Transverse colon (tissue), 4 donors: ENCODE measurements at regions not wholly inside any gene's neighbourhood (a gene's known extent, or its start where the extent isn't known, plus 50 kb on each side); places are given as distances from the start of the nearest gene placed in this dataset.

ENCODE experiments used
- DNase-seq: peaks from one replicate; pipeline ENCODE4 v3.0.0-alpha.2; 2019
- H3K27ac ChIP-seq, 4 donors: fragments of 200-600 bp; sonication (generic); 2 replicates each; pipeline ENCODE4 v1.5.1; 2016 to 2018; ENCODE audit warnings: inconsistent platforms in 4 of 4
- H3K27me3 ChIP-seq: fragments of 200-600 bp; sonication (generic); 2 replicates; pipeline ENCODE4 v1.5.1; 2017; ENCODE audit warnings: inconsistent platforms
- H3K36me3 ChIP-seq, 4 donors: fragments of 200-600 bp; sonication (generic); 2 replicates each; pipeline ENCODE4 v1.5.1; 2017 to 2019; ENCODE audit warnings: inconsistent platforms in 4 of 4
- H3K4me1 ChIP-seq, 4 donors: fragments of 200-600 bp; sonication (generic); 2 replicates each; pipeline ENCODE4 v1.5.1; 2017 to 2020; ENCODE audit warnings: inconsistent platforms in 4 of 4
- H3K4me3 ChIP-seq, 4 donors: fragments of 200-600 bp; sonication (generic); 1 replicate in 1 of 4; 2 replicates in 3 of 4; pipeline versions ENCODE4 v1.5.1 to v1.6.1; 2017 to 2019; ENCODE audit warnings: inconsistent platforms in 4 of 4
- H3K9me3 ChIP-seq, 2 donors: fragments of 200-600 bp; sonication (generic); 2 replicates each; pipeline ENCODE4 v1.5.1; 2017 to 2019; ENCODE audit warnings: inconsistent platforms in 2 of 2
- EP300 ChIP-seq: sonication (generic); formaldehyde crosslinking; IDR thresholded peaks from one replicate; pipeline ENCODE4 v1.6.1; 2017; ENCODE audit warnings: antibody characterized with exemption, low read depth
- POLR2A ChIP-seq: fragments of 450-650 bp; IDR thresholded peaks from one replicate; pipeline ENCODE4 v1.6.1; 2016; ENCODE audit warnings: antibody characterized with exemption, mild to moderate bottlenecking, moderate library complexity
- POLR2AphosphoS5 ChIP-seq, 3 donors: sonication (generic); formaldehyde crosslinking; IDR thresholded peaks; one replicate each; pipeline ENCODE4 v1.6.1; 2016; ENCODE audit warnings: antibody characterized with exemption in 3 of 3
- WGBS, 2 donors: methylation state at CpG; one replicate each; pipeline ENCODE4 v1.1.5; 2018; ENCODE audit warnings: low coverage in 1 of 2; 5-methylcytosine and 5-hydroxymethylcytosine counted together
- in situ Hi-C, 4 donors: fragments of 200-750 bp; cut with MboI; loops; one replicate each; pipeline versions ENCODE4 v1.15.0 to v1.15.1; 2017; ENCODE audit warnings: low sequenced_read_pairs in 3 of 4, low pct_ligation_motif_present in 1 of 4, low pct_unique_long_range_greater_than_20kb in 1 of 4
- intact Hi-C: fragments of 100-400 bp; cut with DNase I; formaldehyde crosslinking; loops from one replicate; pipeline ENCODE4 v1.15.1; 2023; ENCODE audit warnings: low total_unique reads
- TF ChIP-seq, protein P1 (sequence below), 5 experiments: fragments of 200-600 bp in 3 of 5; fragments of 450-650 bp in 2 of 5; sonication (generic) in 3 of 5; IDR thresholded peaks; 1 replicate in 2 of 5; 2 replicates in 3 of 5; pipeline ENCODE4 v1.5.1; 2016 to 2017; ENCODE audit warnings: antibody characterized with exemption in 5 of 5, inconsistent platforms in 3 of 5, mild to moderate bottlenecking in 2 of 5, moderate library complexity in 1 of 5

- Histone ChIP-seq H3K36me3 (no peaks in the 10 kb centered on the region), H3K4me1 (no peaks in the 10 kb centered on the region), H3K4me3 (no peak overlapping the region), H3K27ac (no peak overlapping the region), H3K27me3 (peaks cover 4% of the 10 kb centered on the region), H3K9me3 (no peaks in the 10 kb centered on the region)
- no peak for TF ChIP-seq POLR2AphosphoS5 (IDR thresholded peaks at IDR 0.05)
- TF ChIP-seq, protein P1, sequence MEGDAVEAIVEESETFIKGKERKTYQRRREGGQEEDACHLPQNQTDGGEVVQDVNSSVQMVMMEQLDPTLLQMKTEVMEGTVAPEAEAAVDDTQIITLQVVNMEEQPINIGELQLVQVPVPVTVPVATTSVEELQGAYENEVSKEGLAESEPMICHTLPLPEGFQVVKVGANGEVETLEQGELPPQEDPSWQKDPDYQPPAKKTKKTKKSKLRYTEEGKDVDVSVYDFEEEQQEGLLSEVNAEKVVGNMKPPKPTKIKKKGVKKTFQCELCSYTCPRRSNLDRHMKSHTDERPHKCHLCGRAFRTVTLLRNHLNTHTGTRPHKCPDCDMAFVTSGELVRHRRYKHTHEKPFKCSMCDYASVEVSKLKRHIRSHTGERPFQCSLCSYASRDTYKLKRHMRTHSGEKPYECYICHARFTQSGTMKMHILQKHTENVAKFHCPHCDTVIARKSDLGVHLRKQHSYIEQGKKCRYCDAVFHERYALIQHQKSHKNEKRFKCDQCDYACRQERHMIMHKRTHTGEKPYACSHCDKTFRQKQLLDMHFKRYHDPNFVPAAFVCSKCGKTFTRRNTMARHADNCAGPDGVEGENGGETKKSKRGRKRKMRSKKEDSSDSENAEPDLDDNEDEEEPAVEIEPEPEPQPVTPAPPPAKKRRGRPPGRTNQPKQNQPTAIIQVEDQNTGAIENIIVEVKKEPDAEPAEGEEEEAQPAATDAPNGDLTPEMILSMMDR (IDR thresholded peaks at IDR 0.05) = no peak
- no peak for TF ChIP-seq POLR2A
- TF ChIP-seq EP300 = no peak
- WGBS, 2 donors = 17 to 48% methylated on average over 2 of the region's 2 CpGs
- intact Hi-C loops (no loop called here), in situ Hi-C loops (no loop called here)
- DNase-seq = no peak
Measured at GRCh38 chr16:54385141-54385540, 98.6 kb upstream of the IRX3 start.

GRCh38 chr16:54381601-54382313, 95.2 kb upstream of the IRX3 start:
- Histone ChIP-seq H3K36me3 (no peaks in the 10 kb centered on the region), H3K27me3 (peaks cover 6% of the 10 kb centered on the region), H3K4me3 (no peak overlapping the region), H3K4me1 (no peaks in the 10 kb centered on the region), H3K27ac (no peak overlapping the region), H3K9me3 (no peaks in the 10 kb centered on the region)
- TF ChIP-seq EP300 = no peak
- TF ChIP-seq POLR2AphosphoS5 (IDR thresholded peaks at IDR 0.05) = no peak
- no peak for TF ChIP-seq POLR2A
- TF ChIP-seq, protein P1 (IDR thresholded peaks at IDR 0.05) = no peak
- intact Hi-C loops (no loop called here), in situ Hi-C loops (no loop called here)
- no peak for DNase-seq
- WGBS, 2 donors = 71 to 76% methylated on average over 4 to 12 of the region's 12 CpGs

GRCh38 chr16:54375071-54375470, 88.5 kb upstream of the IRX3 start:
- Histone ChIP-seq H3K27me3 (peaks cover 52% of the 10 kb centered on the region), H3K4me3 (no peak overlapping the region), H3K9me3 (no peaks in the 10 kb centered on the region), H3K4me1 (no peaks in the 10 kb centered on the region), H3K36me3 (no peaks in the 10 kb centered on the region), H3K27ac (no peak overlapping the region)
- intact Hi-C loops (no loop called here), in situ Hi-C loops (no loop called here)
- DNase-seq = no peak
- WGBS, 2 donors = 40 to 49% methylated on average over 1 to 8 of the region's 8 CpGs
- no peak for TF ChIP-seq POLR2A
- TF ChIP-seq, protein P1 (IDR thresholded peaks at IDR 0.05) = no peak

DNA sequence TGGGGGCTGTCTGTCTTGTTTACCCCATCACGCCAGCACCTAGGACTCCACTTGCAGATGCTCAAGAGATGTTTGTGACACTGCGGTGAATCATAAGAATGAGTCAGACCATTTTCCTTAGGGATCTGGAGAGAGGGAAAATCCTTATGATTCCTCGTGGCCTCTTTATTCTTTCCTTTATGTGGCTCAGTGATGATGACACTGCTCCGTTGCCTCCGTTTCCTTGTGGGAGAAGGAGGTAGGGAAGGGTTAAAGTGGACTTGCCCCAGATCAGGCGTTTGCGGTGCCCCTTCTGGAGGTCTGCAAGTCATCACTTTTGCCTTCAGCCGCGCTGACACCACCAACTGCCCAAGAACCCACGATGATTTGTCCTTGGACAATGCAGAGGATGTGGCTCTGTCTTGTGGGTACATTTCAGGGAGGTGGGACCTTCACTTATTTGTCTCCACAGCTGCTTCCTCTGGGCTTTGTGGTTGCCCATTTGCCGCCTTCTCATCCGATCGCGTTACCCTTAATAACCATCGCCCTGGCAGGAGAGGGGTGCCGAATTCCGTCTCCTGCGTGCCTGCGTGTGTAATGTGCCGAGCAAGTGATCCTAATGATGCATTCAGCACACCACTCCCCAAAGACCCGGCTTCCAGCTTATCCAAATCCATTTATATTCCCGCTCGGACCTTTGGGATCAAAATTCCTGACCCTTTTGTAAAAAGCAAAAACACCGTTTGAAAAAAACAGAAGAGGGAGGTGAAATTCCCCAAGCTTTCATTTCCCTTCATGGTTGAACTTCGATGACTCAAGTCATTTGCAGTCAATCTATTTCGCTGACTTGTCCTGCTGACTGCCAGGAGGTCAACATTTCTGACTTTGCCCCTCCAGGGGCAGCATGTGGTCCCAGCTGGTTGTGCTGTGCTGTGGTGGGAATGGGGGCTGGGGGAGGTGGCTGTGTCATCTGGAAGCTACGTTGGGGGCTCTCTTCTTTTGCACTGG, 87.2 kb upstream of the IRX3 start:
- TF ChIP-seq, protein P1 (IDR thresholded peaks at IDR 0.05) = no peak
- TF ChIP-seq EP300 (no peak), POLR2A (no peak), POLR2AphosphoS5 (IDR thresholded peaks at IDR 0.05) (no peak)
- WGBS, 2 donors = 33 to 49% methylated on average over 12 to 27 of the region's 27 CpGs
- Histone ChIP-seq H3K27ac (no peak overlapping the region), H3K4me1 (no peaks in the 10 kb centered on the region), H3K36me3 (no peaks in the 10 kb centered on the region), H3K4me3 (no peak overlapping the region), H3K27me3 (peaks cover 61% of the 10 kb centered on the region), H3K9me3 (no peaks in the 10 kb centered on the region)
- intact Hi-C loops (no loop called here), in situ Hi-C loops (no loop called here)
- no peak for DNase-seq
